Dermis blood vessel endothelial cell (primary cell): ENCODE measurements at regions not wholly inside any gene's neighbourhood (a gene's known extent, or its start where the extent isn't known, plus 50 kb on each side); places are given as distances from the start of the nearest gene placed in this dataset.

Experiments
- DNase-seq: peaks from one replicate; pipeline ENCODE4 v3.0.0; 2010

- no peak for DNase-seq
Observed at GRCh38 chr13:73603646-73604045, 530.6 kb downstream of the KLF12 start.

GRCh38 chr13:73602295-73602694 is 531.9 kb downstream of the KLF12 start:
- peak; percentile 41 for DNase-seq

- DNase-seq: no peak
Observed at GRCh38 chr13:73601708-73602107, 532.5 kb downstream of the KLF12 start.

GRCh38 chr13:73599232-73600128 is 534.7 kb downstream of the KLF12 start:
- no peak for DNase-seq

GRCh38 chr13:73598020-73598712 is 536.0 kb downstream of the KLF12 start:
- no peak for DNase-seq

- no peak for DNase-seq
Observed at GRCh38 chr13:73596382-73596781, 537.6 kb downstream of the KLF5 start.

- DNase-seq: no peak
Observed at GRCh38 chr13:73593199-73593765, 534.5 kb downstream of the KLF5 start.

GRCh38 chr13:73591861-73592260 is 533.1 kb downstream of the KLF5 start:
- no peak for DNase-seq

- DNase-seq: no peak
Observed at GRCh38 chr13:73590795-73591194, 532.0 kb downstream of the KLF5 start.

- no peak for DNase-seq
Observed at GRCh38 chr13:73585236-73585635, 526.4 kb downstream of the KLF5 start.

GRCh38 chr13:73583331-73583730 is 524.5 kb downstream of the KLF5 start:
- DNase-seq: no peak

GRCh38 chr13:73580513-73581267 is 521.9 kb downstream of the KLF5 start:
- DNase-seq: no peak

- no peak for DNase-seq
Observed at GRCh38 chr13:73579574-73580274, 520.9 kb downstream of the KLF5 start.

- no peak for DNase-seq
Observed at GRCh38 chr13:73578251-73578875, 519.6 kb downstream of the KLF5 start.

GRCh38 chr13:73576291-73576690 is 517.5 kb downstream of the KLF5 start:
- no peak for DNase-seq

- no peak for DNase-seq
Observed at GRCh38 chr13:73572824-73573223, 514.0 kb downstream of the KLF5 start.

GRCh38 chr13:73571376-73571775 is 512.6 kb downstream of the KLF5 start:
- DNase-seq: no peak

- no peak for DNase-seq
Observed at GRCh38 chr13:73556902-73557301, 498.1 kb downstream of the KLF5 start.

GRCh38 chr13:73556128-73556527 is 497.3 kb downstream of the KLF5 start:
- DNase-seq: no peak

GRCh38 chr13:73551736-73552135 is 492.9 kb downstream of the KLF5 start:
- no peak for DNase-seq

GRCh38 chr13:73549717-73550116 is 490.9 kb downstream of the KLF5 start:
- no peak for DNase-seq

GRCh38 chr13:73548449-73548848 is 489.6 kb downstream of the KLF5 start:
- DNase-seq: no peak
